GM21528 (cell line): ENCODE measurements at regions not wholly inside any gene's neighbourhood (a gene's known extent, or its start where the extent isn't known, plus 50 kb on each side); places are given as distances from the start of the nearest gene placed in this dataset.
A peak's percentile ranks its signal among the peaks of the same experiment; 100 is the strongest.
"Not testable (repeated sequence)": the region's sequence is repeated elsewhere in the genome, so short reads cannot be mapped to it uniquely, and the experiment has no call there.

ENCODE experiments used
- ATAC-seq: cut with Tn5 transposase; IDR thresholded peaks from one replicate; pipeline ENCODE4 v1.9.1; 2021; ENCODE audit warnings: mild to moderate bottlenecking, moderate library complexity; ENCODE audit not compliant: unreplicated experiment, low FRiP score

GRCh38 chr4:108473163-108473720 lies 147.1 kb upstream of the RPL34 start:
- ATAC-seq = no peak

DNA sequence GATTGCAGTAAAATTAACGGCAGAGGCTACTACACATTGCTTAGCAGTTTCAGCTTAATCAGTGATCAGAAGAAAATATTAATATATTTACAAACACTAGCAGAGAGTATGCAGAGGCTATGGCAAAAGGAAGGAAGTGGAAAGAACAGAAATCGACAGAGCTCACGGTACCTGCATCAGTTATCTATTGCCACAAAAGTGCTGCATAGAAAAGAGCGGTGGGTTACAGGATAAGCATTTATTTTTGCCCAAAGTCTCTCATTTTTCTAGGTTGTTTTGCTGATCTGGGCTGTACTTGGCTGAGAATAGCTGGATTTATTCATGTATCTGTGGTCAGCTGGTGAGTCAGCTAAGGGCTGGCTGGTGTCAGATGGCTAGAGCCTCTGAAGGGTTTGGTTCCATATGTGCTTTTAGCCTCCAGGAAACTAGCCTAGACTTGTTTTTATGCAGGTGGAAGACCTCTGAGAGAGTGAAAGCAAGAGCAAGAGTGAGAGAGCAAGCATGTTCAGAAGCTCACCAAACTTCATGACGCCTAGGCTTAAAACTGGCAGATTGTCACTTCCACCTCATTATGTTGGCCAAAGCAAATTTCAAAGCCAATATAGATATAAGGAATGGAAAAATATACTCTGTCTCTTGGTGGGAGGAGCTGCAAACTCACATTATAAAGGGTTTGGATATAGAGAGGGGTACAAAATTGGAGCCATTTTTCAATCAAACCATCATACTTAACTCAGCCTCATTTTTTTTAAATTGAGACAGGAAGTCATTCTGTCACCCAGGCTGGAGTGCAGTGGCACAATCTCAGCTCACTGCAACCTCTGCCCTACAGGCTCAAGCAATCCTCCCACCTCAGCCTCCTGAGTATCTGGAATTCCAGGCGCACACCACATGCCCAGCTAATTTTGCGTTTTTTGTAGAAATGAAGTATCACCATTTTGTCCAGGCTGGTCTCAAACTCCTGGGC lies 153.2 kb upstream of the RPL34 start:
- peak; percentile 93 for ATAC-seq

DNA sequence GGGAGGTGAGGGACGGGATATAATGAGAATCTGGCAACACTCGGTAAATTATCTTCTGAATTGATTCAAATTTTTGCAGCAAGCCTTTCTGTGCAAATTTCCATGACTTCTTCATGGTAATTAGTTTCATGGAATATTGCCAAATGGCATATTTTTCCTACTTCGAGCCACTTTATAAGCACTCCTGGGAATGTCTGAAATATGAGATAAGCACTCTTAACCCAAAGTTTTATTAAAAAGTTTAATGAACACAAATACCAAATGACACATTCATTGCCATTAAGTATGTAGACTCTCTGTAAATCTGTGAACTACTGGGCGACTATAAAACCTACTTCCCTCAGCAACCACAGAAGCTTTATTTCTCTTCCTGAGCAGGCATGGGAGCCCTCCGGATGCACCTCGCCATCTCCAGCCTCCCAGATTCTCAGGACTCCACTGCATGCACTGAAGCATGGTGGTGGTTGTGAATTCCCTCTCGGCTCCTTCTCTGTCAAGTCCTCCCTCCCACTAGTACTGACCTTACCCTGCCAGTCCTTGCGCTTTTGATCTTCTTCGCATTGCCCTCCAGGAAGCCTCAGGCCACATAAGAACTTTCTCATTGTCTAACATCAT lies 154.4 kb upstream of the RPL34 start:
- ATAC-seq = no peak

GRCh38 chr4:108458681-108459080 lies 161.7 kb upstream of the RPL34 start:
- no peak for ATAC-seq

GRCh38 chr4:108454227-108454626 lies 166.1 kb upstream of the RPL34 start:
- ATAC-seq = no peak

GRCh38 chr4:108453366-108453765 lies 167.0 kb upstream of the RPL34 start:
- ATAC-seq = no peak

GRCh38 chr4:108450236-108450898 lies 170.0 kb upstream of the RPL34 start:
- ATAC-seq = no peak

DNA sequence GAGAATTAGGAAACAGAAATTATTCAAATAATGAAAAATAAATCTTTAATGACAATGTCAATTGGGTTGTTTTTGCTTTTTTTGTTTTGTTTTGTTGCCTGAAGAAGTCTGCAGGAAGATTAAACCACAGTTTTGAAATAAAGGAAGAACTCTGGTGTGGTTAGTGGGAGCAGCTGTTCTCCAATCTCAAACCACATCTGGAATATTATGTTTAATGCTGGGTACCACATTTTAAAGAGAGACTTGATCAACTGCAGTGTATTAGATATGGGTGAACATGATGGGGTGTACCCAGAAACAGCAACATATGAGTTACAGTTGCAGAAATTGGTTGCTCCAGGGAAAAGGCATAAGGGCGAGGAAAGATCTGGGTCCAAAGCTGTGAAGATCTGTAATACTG lies 171.2 kb upstream of the RPL34 start:
- ATAC-seq = no peak

DNA sequence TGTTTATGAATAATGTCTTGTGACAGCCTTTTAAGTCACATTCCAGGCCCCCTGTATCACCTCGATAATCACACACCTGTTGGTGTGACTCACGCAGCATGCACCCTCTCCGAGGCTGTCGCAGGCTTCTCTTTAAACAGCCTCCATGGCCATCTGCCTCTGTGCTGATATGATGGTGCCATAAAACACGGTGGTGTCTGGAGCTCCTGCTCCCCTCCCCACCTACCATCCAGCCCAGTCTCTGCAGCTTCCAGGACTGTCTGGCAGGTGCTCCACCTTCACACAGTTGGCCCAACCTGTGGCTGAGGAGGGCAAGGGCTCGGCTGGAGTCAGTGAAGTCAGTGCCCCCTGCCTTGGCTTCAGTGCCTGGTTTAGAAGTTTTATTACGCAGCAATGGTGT lies 173.8 kb upstream of the RPL34 start:
- ATAC-seq = no peak

DNA sequence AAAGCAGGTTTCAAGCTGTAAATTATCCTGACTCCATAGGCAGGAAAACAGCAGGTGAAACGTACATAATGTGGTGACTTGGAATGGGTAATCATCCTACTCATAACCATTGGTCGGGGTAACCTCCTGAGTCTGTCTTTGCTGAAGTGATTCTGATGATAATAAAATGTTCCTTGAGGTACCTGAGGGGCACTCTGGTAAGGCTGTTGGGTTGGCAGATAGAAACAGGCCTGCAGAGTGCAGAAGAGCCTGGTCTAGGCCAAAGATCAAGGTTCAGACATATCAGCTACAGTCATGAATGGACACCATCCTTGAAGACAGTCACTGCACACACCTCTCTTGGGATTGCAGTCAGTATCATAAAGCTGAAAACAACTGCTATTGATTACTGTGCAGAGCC lies 174.7 kb upstream of the RPL34 start:
- ATAC-seq = no peak

DNA sequence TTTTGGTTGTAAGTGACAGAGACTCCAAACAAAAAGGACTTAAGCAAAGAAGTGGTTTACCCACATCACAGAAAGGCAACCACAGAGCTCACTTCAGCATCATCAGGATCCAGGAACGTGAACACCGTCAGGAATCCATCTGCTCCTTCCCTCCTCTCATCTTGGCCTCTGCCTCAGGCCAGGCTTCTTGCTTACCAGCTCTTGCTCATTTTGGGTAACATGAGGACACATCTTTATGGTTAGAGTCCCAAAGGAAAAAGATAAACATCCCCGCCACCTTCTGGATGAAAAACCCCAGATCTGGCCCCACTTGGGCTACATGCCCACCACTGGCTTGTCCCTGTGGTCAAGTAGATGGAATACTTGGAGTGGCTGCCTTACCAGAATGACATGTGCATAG lies 176.8 kb upstream of the RPL34 start:
- ATAC-seq = no peak

GRCh38 chr4:108433832-108434231 lies 186.5 kb upstream of the RPL34 start:
- ATAC-seq = no peak

DNA sequence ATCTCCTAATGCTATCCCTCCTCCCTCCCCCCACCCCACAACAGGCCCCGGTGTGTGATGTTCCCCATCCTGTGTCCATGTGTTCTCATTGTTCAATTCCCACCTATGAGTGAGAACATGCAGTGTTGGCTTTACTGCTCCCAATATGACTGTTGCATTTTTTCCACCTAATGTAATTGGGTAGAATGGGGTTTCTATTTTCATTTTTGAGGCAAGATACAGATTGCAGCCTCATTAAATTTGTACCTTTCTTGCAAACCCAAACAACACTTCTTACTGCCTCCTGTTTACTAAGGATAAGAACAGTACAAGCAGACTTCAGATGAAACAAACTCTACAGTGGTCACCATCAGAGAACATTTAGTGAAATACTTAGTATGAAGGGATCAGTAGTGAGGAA lies 187.0 kb upstream of the RPL34 start:
- ATAC-seq = not testable (repeated sequence)

- no peak for ATAC-seq
These were observed 188.0 kb upstream of the RPL34 start for GRCh38 chr4:108432418-108432817.

DNA sequence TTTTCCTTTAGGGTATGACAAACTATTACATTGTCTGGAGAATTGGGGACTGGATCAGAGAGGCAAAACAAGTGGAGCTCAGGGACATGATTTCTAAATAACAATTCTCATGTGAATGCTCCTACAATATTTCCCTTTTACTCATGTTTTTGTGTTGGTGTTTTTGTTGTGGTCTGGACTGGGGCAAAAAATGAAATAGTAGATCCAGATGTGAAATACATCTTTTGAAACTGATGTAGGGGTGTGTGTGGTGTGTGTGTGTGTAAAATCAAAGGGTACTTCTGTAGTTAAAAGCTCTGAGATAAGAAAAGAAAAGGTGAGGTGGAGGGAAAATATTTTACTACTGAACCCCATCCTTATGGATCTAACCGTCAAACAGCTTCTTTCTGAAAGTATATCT lies 188.4 kb upstream of the RPL34 start:
- ATAC-seq = no peak

- ATAC-seq = no peak
These were observed 189.5 kb upstream of the RPL34 start for GRCh38 chr4:108430921-108431320.

GRCh38 chr4:108429662-108430061 lies 190.7 kb upstream of the RPL34 start:
- ATAC-seq = no peak

- no peak for ATAC-seq
These were observed 191.5 kb upstream of the RPL34 start for GRCh38 chr4:108428923-108429322.

- ATAC-seq = no peak
These were observed 192.4 kb upstream of the RPL34 start for GRCh38 chr4:108427946-108428485.

GRCh38 chr4:108426493-108426892 lies 193.9 kb upstream of the RPL34 start:
- no peak for ATAC-seq

DNA sequence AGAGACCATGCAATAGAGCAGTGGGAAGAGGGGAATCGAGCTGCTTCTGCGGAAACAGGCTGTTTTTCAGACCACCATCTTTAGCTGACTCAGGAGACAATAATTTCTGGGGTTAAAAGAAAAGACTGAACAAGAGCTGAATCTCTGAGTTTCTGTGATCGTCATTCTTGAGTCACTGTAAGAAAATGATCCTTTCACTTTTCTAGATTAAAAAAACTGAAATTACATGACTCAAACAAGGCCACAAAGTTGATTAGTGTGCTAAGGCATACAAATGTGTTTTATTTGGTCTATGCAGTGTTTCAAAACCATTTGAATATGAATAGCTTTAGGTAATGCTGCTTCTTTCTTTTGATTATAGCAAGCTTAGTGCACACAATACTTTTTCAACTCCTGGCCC lies 194.4 kb upstream of the RPL34 start:
- no peak for ATAC-seq
